SK-N-SH (cell line): ENCODE measurements at regions not wholly inside any gene's neighbourhood (a gene's known extent, or its start where the extent isn't known, plus 50 kb on each side); places are given as distances from the start of the nearest gene placed in this dataset.

Source experiments
- CTCF ChIA-PET: fragments of 300-600, 350-600 bp; formaldehyde crosslinking; extraction: SDS; loops from one replicate; lab custom pipeline; 2021; lab: Yijun Ruan, JAX
- POLR2A ChIA-PET: fragments of 350-600 bp; sonication (Branson Sonifier 250); formaldehyde crosslinking; extraction: SDS; loops from one replicate; lab custom pipeline; 2020; ENCODE audit warnings: antibody characterized with exemption, inconsistent platforms; lab: Yijun Ruan, JAX
- DNase-seq: peaks from one replicate; pipeline ENCODE4 v3.0.0; 2012
- H2AFZ ChIP-seq: fragments of 200-600 bp; sonication (generic); 2 replicates; pipeline ENCODE4 v1.8.1; 2016; ENCODE audit warnings: antibody characterized with exemption, mild to moderate bottlenecking, low read depth
- H3F3A ChIP-seq: fragments of 200-600 bp; sonication (generic); replicated peaks from 2 replicates; pipeline ENCODE3; 2016; ENCODE audit warnings: antibody characterized with exemption, mild to moderate bottlenecking; ENCODE audit not compliant: insufficient read depth
- H3K27ac ChIP-seq, 2 experiments: fragments of 200-500 bp in 1 of 2; fragments of 200-600 bp in 1 of 2; sonication (Bioruptor generic) in 1 of 2; sonication (generic), shearing (Covaris generic) in 1 of 2; 2 replicates each; pipeline versions ENCODE4 v1.5.1 to v1.6.1; 2014 to 2016; ENCODE audit warnings: low read depth in 2 of 2, inconsistent platforms in 1 of 2, low read length in 1 of 2, mild to moderate bottlenecking in 1 of 2, mixed read lengths in 1 of 2
- H3K27me3 ChIP-seq: fragments of 200-600 bp; sonication (generic), shearing (Covaris generic); 2 replicates; pipeline ENCODE4 v1.6.1; 2016; ENCODE audit warnings: mixed run types; ENCODE audit not compliant: insufficient read depth
- H3K36me3 ChIP-seq, 2 experiments: fragments of 200-500 bp in 1 of 2; fragments of 200-600 bp in 1 of 2; sonication (Bioruptor generic) in 1 of 2; sonication (generic) in 1 of 2; replicated peaks in 1 of 2; 2 replicates each; pipeline versions ENCODE3 to v1.5.1; 2014 to 2016; ENCODE audit warnings: low read length in 1 of 2, mild to moderate bottlenecking in 1 of 2; ENCODE audit not compliant: insufficient read depth in 2 of 2, control insufficient read depth in 1 of 2
- H3K4me1 ChIP-seq, 2 experiments: fragments of 200-500 bp in 1 of 2; fragments of 200-600 bp in 1 of 2; sonication (Bioruptor generic) in 1 of 2; sonication (generic), shearing (Covaris generic) in 1 of 2; 2 replicates each; pipeline versions ENCODE4 v1.5.1 to v1.6.1; 2014 to 2016; ENCODE audit warnings: low read depth in 1 of 2, low read length in 1 of 2, mixed run types in 1 of 2; ENCODE audit not compliant: insufficient read depth in 2 of 2, control insufficient read depth in 1 of 2
- H3K4me2 ChIP-seq: fragments of 200-600 bp; sonication (generic), shearing (Covaris generic); 2 replicates; pipeline ENCODE4 v1.6.1; 2017; ENCODE audit warnings: mixed run types
- H3K4me3 ChIP-seq, 2 experiments: fragments of 200-500 bp in 1 of 2; fragments of 200-600 bp in 1 of 2; sonication (Bioruptor generic) in 1 of 2; sonication (generic), shearing (Covaris generic) in 1 of 2; 2 replicates each; pipeline versions ENCODE4 v1.5.1 to v1.8.1; 2014 to 2016; ENCODE audit warnings: low read depth in 2 of 2, inconsistent platforms in 1 of 2, low read length in 1 of 2, mild to moderate bottlenecking in 1 of 2, mixed read lengths in 1 of 2, moderate library complexity in 1 of 2
- H3K79me2 ChIP-seq: fragments of 200-600 bp; sonication (generic); 2 replicates; pipeline ENCODE4 v1.8.1; 2017; ENCODE audit warnings: mild to moderate bottlenecking; ENCODE audit not compliant: insufficient read depth
- H3K9ac ChIP-seq: fragments of 200-600 bp; sonication (generic); 2 replicates; pipeline ENCODE4 v1.6.1; 2017; ENCODE audit warnings: mixed run types
- H3K9me2 ChIP-seq: fragments of 200-600 bp; sonication (generic); 2 replicates; pipeline ENCODE4 v1.6.1; 2017; ENCODE audit warnings: mixed run types
- H3K9me3 ChIP-seq: fragments of 200-600 bp; sonication (generic); 2 replicates; pipeline ENCODE4 v1.6.1; 2017; ENCODE audit warnings: mixed run types, mild to moderate bottlenecking, moderate library complexity
- H4K20me1 ChIP-seq: fragments of 200-600 bp; sonication (generic); 2 replicates; pipeline ENCODE4 v1.6.1; 2017; ENCODE audit warnings: mild to moderate bottlenecking, mixed run types; ENCODE audit not compliant: insufficient read depth
- CHD2 ChIP-seq: fragments of 150-350 bp; IDR thresholded peaks from 2 replicates; pipeline ENCODE4 v1.6.1; 2018; ENCODE audit warnings: low read length; ENCODE audit not compliant: partially characterized antibody
- FOXJ3 ChIP-seq: sonication (generic); formaldehyde crosslinking; IDR thresholded peaks from 2 replicates; pipeline ENCODE4 v1.5.1; 2020; ENCODE audit warnings: mild to moderate bottlenecking, missing genetic modification reagents
- FOXM1 ChIP-seq: IDR thresholded peaks from 2 replicates; pipeline ENCODE4 v1.4.0; 2012; ENCODE audit warnings: low read depth, mild to moderate bottlenecking
- GABPA ChIP-seq: IDR thresholded peaks from 2 replicates; pipeline ENCODE4 v1.4.0; 2012; ENCODE audit warnings: low read depth, mild to moderate bottlenecking
- GATA2 ChIP-seq: sonication (generic); formaldehyde crosslinking; IDR thresholded peaks from 2 replicates; pipeline ENCODE4 v1.5.0; 2020; ENCODE audit warnings: mild to moderate bottlenecking, missing genetic modification reagents
- JUND ChIP-seq: IDR thresholded peaks from 2 replicates; pipeline ENCODE4 v1.4.0; 2012
- MAX ChIP-seq: IDR thresholded peaks from 2 replicates; pipeline ENCODE4 v1.4.0; 2012; ENCODE audit warnings: low read depth
- PBX3 ChIP-seq: IDR thresholded peaks from 2 replicates; pipeline ENCODE4; 2012
- POLR2AphosphoS5 ChIP-seq: IDR thresholded peaks from 2 replicates; pipeline ENCODE4 v1.6.1; 2012; ENCODE audit warnings: low read depth, low read length
- REST ChIP-seq: IDR thresholded peaks from 2 replicates; pipeline ENCODE4 v1.6.1; 2012; ENCODE audit warnings: mild to moderate bottlenecking, low read depth, low read length, moderate library complexity
- RXRA ChIP-seq: IDR thresholded peaks from 2 replicates; pipeline ENCODE4 v1.4.0; 2012; ENCODE audit warnings: low read depth, mild to moderate bottlenecking, borderline replicate concordance
- SMC3 ChIP-seq: IDR thresholded peaks from 2 replicates; pipeline ENCODE4 v1.6.1; 2012; ENCODE audit warnings: low read depth, low read length, improper control_type of control experiment
- TCF12 ChIP-seq: IDR thresholded peaks from 2 replicates; pipeline ENCODE4 v1.4.0; 2012
- USF1 ChIP-seq: IDR thresholded peaks from 2 replicates; pipeline ENCODE4 v1.4.0; 2012; ENCODE audit warnings: low read depth, borderline replicate concordance
- WGBS: methylation state at CpG from one replicate; pipeline ENCODE4 v1.1.6; 2017; ENCODE audit warnings: low lambda C conversion rate; 5-methylcytosine and 5-hydroxymethylcytosine counted together

- TF ChIP-seq RXRA (peak; percentile 86; the same call in 1 of the 2 replicates), REST (0 out of 2 replicates have a peak, but pooled peaks have one; percentile 14), GABPA (no peak), FOXJ3 (CRISPR knock-in tag) (no peak), MAX (no peak)
Measured at GRCh38 chr7:155230169-155230593, 67.5 kb upstream of the INSIG1 start (continued).

- no peaks in the 10 kb centered on the region for H3K9me2 ChIP-seq
- H4K20me1 ChIP-seq: no peaks in the 10 kb centered on the region
- no peak overlapping the region for H3K4me2 ChIP-seq
- no peak overlapping the region for H3K9ac ChIP-seq
- no peak for DNase-seq
- no peak overlapping the region for H2AFZ ChIP-seq
- no peaks in the 10 kb centered on the region for H3K27me3 ChIP-seq
- H3K36me3 ChIP-seq: no peaks in the 10 kb centered on the region
- no peaks in the 10 kb centered on the region for H3K79me2 ChIP-seq
- H3K4me3 ChIP-seq: no peak overlapping the region
- ChIA-PET POLR2A (no interaction called here), CTCF (interaction anchor here (1.1 to 8.1 kb wide), 3 partner anchors 9 to 303 kb away, joined by 3 to 63 read pairs (median 3); no protein-coding TSS in a partner anchor)
- TF ChIP-seq JUND (no peak), PBX3 (no peak), GATA2 (CRISPR knock-in tag) (no peak), FOXM1 (no peak), USF1 (no peak), POLR2AphosphoS5 (no peak), CHD2 (no peak), TCF12 (no peak), SMC3 (no peak)
- 89% methylated on average over 22 of the region's 25 CpGs for WGBS
- no peaks in the 10 kb centered on the region for H3F3A ChIP-seq
- H3K9me3 ChIP-seq: no peaks in the 10 kb centered on the region
- peaks cover 5 to 25% of the 10 kb centered on the region in 2 experiments; a peak in 2 of 4 replicates for H3K4me1 ChIP-seq
- H3K27ac ChIP-seq: no peak overlapping the region
Measured at GRCh38 chr7:155231241-155231800, 66.4 kb upstream of the INSIG1 start.
